HG03521 (cell line): ENCODE measurements at regions not wholly inside any gene's neighbourhood (a gene's known extent, or its start where the extent isn't known, plus 50 kb on each side); places are given as distances from the start of the nearest gene placed in this dataset.
"Not testable (repeated sequence)": the region's sequence is repeated elsewhere in the genome, so short reads cannot be mapped to it uniquely, and the experiment has no call there.

Experiments used
- ATAC-seq: cut with Tn5 transposase; IDR thresholded peaks from one replicate; pipeline ENCODE4 v1.9.1; 2021; ENCODE audit warnings: mild to moderate bottlenecking, moderate library complexity; ENCODE audit not compliant: unreplicated experiment

DNA sequence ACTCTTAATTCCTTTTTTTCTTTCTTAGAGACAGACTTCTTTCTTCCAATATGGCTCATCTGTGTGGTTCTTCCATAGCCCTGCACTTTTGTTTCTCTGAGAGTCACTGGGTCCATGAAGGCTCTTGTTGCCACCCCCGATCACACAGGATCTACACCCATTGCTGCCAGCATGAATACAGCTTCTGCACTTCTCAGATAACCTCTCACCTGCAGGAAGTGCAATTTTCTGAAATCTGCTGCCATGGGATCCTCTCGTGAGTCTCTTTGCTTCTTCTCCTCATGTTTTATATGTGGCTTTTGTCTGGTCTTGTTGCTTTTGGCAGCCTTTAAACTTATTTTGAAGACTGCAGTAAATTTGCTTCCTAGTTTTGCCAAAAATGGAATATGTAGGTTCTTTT, 171.2 kb downstream of the TMEM167A start:
- ATAC-seq, result no peak

DNA sequence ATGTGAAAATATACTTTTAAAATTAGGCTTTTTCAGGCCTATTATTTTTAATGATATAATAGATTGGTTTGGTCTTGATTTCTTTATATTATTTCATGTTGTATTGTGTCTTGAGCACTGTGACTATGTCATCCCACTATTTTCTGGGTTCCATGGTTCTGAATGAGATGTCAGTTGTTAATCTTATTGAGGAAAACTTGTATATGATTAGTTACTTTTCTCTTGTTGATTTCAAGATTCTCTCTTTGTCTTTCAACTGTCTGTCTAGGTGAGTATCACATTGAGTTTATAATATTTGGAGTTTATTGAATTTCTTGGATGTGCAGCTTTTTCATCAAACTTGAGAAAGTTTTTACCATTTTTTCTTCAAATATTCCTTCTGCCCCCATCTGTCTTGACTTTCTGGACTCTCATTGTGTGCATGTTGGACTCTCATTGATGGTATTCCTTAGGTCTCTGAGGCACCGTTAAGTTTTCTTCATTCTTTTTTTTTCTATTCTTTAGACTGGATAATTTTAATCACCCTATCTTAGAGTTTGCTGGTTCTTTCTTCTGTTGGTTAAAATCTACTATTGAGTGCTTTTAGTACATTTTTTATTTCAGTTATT, 175.8 kb downstream of the TMEM167A start:
- no peak for ATAC-seq

- no peak for ATAC-seq
Measured at GRCh38 chr5:82894716-82895115, 182.5 kb downstream of the TMEM167A start.

DNA sequence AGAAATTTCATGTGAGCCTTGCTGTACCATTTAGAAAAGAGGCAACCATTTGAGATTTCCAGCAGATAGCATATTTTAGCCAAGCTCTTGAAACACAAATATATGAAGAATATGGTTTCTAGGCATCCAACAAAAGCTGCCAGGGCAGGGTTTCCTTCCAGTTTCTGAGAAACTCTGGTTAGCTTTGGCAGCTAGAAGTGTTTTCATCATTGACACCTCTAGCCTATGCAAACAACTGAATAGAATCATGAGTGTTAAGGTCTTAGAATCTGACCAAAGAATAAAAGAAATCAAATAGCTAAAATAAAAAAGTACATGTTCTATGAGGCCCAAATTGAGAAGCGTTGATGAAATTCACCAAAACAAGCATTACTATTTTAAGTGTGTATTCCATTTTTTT, 188.1 kb downstream of the TMEM167A start:
- no peak for ATAC-seq

DNA sequence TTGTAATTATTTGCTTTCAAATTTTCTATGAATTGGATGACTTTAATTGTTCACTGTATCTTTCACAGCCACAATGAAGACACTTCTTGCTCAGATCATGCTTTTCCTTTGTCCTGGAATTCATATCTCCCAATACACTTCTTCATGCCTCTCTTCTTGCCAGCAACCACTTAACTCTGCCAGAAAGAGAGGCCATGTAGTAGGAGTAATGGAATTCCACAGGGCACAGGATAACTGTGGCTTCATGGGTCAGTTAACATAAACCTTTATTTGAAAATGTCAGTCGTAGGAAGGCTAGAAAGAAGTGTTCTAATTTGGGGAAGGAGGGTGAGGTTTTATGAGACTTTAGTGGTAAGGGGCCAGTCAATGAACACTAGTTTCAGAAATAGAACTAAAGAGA, 190.3 kb downstream of the TMEM167A start:
- ATAC-seq, result no peak

GRCh38 chr5:82885627-82886389, 191.4 kb downstream of the TMEM167A start:
- ATAC-seq, result peak; percentile 52

DNA sequence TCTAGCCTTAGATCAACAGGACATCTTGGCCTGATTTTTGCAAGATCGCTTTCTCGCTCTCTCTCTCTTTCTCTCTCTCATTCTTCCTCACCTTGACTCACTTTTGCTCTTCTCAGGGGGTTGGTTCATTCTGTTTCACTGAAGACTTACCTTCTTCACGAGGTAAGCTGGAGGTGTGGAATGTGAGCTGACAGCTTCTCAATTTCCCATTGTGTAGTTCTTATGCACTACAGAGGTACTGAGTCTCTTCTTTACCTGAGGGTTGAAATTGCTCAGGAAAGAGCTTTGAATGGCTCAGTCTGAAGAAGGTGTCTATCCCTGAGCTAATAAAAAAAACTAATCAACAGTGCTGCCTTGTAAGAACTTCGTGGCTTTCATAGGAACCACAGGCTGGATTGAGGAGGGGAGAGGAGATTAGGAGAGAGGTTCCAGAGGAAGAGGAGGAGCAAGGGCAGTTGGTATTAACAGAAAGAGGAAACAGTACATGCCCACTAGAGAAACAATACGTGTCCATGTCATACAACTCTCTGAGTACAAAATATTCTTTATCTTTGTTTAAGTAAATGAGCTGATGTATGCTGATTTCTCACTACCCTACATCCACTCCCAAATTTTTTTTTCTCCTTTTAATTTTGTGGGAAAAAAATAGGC, 192.2 kb downstream of the TMEM167A start:
- ATAC-seq, result no peak

DNA sequence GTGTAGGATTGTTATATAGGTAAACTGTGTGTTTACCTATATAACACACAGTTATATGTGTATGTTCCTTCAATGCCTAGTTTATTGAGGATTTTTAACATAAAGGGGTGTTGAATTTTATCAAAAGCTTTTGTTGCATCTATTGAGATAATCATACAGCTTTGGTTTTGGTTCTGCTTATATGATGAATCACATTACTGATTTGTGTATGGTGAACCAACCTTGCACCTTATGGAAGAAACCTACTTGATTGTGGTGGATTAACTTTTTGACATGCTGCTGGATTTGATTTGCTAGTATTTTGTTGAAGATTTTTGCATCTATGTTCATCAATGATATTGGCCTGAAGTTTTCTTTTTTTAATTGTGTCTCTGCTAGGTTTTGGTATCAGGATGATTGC, 194.9 kb downstream of the TMEM167A start:
- ATAC-seq, result no peak

GRCh38 chr5:82881571-82882174, 195.5 kb downstream of the TMEM167A start:
- ATAC-seq, result no peak

DNA sequence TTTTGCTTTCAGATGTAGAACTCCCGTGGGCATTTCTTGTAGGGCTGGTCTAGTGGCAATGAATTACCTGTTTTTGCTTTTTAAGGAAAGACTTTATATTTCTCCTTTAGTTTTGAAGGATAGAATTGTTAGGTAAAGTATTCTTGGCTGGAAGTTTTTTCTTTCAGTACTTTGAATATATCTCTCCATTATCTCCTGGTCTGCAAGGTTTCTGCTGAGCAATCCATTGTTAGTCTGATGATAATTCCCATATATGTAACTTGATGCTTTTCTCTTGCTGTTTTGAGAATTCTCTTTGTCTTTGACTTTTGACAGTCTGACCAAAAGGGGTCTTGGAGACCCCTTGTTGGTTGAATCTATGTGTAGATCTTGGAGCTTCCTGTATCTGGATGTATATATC, 198.1 kb downstream of the TMEM167A start:
- ATAC-seq, result no peak

- ATAC-seq, result no peak
Measured at GRCh38 chr5:82873452-82873851, 203.7 kb downstream of the TMEM167A start.

DNA sequence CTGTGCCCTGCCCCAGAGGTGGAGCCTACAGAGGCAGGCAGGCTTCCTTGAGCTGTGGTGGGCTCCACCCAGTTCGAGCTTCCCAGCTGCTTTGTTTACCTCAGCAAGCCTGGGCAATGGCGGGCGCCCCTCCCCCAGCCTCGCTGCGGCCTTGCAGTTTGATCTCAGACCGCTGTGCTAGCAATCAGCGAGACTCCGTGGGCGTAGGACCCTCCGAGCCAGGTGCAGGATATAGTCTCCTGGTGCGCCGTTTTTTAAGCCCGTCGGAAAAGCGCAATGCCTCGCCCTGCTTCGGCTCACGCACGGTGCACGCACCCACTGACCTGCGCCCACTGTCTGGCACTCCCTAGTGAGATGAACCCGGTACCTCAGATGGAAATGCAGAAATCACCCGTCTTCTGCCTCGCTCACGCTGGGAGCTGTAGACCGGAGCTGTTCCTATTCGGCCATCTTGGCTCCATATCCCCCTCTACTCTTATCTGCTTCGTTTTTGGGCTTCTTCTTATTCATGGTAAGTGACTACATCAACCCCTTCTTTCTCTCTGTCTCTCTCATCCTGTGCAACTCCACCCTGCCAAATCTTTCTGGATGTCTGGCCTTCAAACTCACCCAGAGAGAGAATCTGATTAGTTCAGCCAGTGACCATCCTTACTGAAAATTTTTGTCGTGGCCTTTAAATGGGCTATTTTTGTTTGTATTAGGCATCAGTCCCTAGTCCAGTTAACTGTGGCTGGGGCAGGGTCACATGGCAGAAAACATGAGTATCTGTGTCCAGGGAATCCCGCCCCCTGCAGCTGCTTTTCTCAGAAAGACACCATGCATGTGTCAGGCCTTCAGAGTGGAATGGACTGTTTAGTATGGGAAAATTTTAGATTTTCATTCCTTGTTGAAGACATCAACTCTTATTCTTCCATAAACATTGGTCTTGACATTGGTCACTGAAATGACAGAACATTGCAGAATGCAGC, 204.6 kb downstream of the TMEM167A start:
- not testable (repeated sequence) for ATAC-seq

GRCh38 chr5:82865625-82866024, 211.6 kb downstream of the TMEM167A start:
- ATAC-seq, result no peak

DNA sequence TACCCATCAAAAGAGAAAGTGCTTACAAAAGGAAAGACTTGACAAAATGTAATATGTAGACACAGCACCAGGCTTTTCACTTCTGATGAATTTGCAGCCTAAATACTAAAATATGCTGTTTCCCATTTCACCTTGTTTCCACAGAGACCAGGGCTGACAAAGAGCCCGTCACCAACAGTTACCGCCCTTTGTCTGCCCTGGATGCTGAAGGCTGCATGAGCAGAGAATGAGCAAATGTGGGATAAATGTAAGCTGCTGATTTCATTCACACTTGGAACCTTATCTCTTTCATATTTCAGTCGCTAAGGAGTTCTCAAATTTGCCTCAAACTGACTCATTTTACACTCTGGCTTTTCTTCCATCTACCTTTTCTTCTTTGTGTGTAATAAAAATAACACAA, 213.9 kb downstream of the TMEM167A start:
- ATAC-seq, result no peak

GRCh38 chr5:82862711-82863110, 214.5 kb downstream of the TMEM167A start:
- no peak for ATAC-seq

- ATAC-seq, result no peak
Measured at GRCh38 chr5:82862261-82862660, 214.9 kb downstream of the TMEM167A start.

DNA sequence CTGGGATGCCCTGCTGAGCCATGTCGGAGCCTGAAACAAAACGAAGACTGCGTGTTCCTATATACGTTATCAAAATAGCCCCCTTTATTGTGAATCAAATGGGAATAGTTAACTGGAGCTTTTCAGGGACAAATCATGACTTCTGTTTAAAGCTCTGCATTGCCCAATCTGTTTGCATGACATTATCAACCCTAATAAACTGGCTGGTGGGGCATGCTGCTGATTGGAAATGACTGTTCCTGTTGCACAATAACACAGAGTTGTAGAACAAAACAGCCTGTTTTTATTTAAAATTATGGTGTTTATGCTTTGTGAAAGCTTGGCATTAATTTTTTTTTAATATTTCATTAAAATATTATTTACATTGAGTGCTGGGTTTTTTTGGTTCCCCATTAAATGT, 215.5 kb downstream of the TMEM167A start:
- ATAC-seq, result no peak

GRCh38 chr5:82859451-82860140, 217.6 kb downstream of the TMEM167A start:
- ATAC-seq, result no peak

DNA sequence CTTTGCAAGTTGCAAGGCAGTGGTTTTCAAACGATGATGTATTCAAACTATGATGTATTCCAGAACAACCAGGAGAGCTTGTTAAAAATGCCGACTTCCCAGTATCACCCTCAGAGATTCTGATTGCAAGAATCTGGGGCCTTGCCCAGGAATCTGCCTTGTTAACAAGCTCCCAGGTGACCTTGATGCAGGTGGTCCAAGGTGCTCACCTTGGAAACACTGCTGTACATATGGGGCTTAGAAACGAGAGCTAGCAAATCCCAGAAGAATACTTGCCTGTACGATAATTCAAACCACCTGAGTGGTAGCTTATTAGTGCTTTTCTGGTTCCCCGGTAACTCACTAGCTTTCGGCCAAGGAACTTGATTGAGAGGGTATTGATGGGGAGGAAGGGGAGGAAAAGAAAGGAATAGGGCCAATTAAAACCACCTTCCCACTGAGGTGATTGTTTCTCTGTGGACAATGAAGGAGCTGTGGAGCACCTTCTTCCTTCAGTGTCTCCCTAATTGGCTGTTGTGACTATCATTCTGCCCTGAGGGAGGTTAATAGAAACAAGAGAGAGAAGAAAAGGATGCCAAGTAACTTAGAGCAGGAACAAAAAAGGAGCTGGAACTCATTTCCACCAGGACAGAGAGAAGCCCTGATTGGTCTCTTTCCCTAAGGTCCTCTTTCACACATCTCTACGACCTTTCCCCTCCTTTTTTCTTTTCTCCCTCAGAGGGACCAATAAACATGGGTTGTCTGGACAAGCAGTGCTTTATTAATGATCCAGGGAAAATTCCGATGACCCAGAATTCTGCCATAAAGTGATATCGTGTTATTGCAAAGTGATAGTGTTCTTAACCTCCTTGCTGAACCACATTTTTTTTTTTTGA, 218.8 kb downstream of the TMEM167A start:
- ATAC-seq, result no peak
